AG09309 (cell line): ENCODE measurements at regions not wholly inside any gene's neighbourhood (a gene's known extent, or its start where the extent isn't known, plus 50 kb on each side); places are given as distances from the start of the nearest gene placed in this dataset.

ENCODE experiments used
- DNase-seq: peaks from one replicate; pipeline ENCODE4 v3.0.0-alpha.2; 2010; ENCODE audit warnings: low read depth
- H3K4me3 ChIP-seq: 2 replicates; pipeline ENCODE4 v1.5.1; 2011; ENCODE audit warnings: mild to moderate bottlenecking, low read depth, low read length, moderate library complexity; ENCODE audit not compliant: control insufficient read depth
- CTCF ChIP-seq: IDR thresholded peaks from 2 replicates; pipeline ENCODE4 v1.5.1; 2011; ENCODE audit warnings: mild to moderate bottlenecking, low read depth, low read length, inconsistent platforms; ENCODE audit not compliant: insufficient read depth, control insufficient read depth; ENCODE audit errors: missing control alignments

- peak; percentile 92 for DNase-seq
- H3K4me3 ChIP-seq, result no peak overlapping the region
- TF ChIP-seq CTCF, result peak; percentile 21
Observed at GRCh38 chr2:64866797-64867196, 122.4 kb upstream of the SLC1A4 start.

- H3K4me3 ChIP-seq, result no peak overlapping the region
- no peak for DNase-seq
- TF ChIP-seq CTCF, result no peak
Observed at GRCh38 chr2:64867253-64867996, 121.8 kb upstream of the SLC1A4 start.

GRCh38 chr2:64869126-64869525 is 120.1 kb upstream of the SLC1A4 start:
- no peak for TF ChIP-seq CTCF
- H3K4me3 ChIP-seq, result no peak overlapping the region
- no peak for DNase-seq

GRCh38 chr2:64873472-64873924 is 115.7 kb upstream of the SLC1A4 start:
- peak; percentile 99 for TF ChIP-seq CTCF
- no peak for DNase-seq
- H3K4me3 ChIP-seq, result peak overlapping the region; percentile 12; the same call in 1 of the 2 replicates

- H3K4me3 ChIP-seq, result no peak overlapping the region
- TF ChIP-seq CTCF, result no peak
Observed at GRCh38 chr2:64874593-64874992, 114.6 kb upstream of the SLC1A4 start.

GRCh38 chr2:64875368-64875767 is 113.8 kb upstream of the SLC1A4 start:
- DNase-seq, result no peak
- no peak for TF ChIP-seq CTCF
- no peak overlapping the region for H3K4me3 ChIP-seq

More at GRCh38 chr2:64874593-64874992, 114.6 kb upstream of the SLC1A4 start:
- DNase-seq, result no peak
